ENCODE measurements at regions not wholly inside any gene's neighbourhood (a gene's known extent, or its start where the extent isn't known, plus 50 kb on each side); places are given as distances from the start of the nearest gene placed in this dataset.

GRCh38 chr10:118116362-118116714 is 69.6 kb upstream of the RAB11FIP2 start:
- no peak overlapping the region for H3K27ac ChIP-seq (ENCODE audit: extremely low read depth, low read depth, low read length)
- H2AFZ ChIP-seq (ENCODE audit: low read depth, low read length) = no peak overlapping the region
- H3K9me1 ChIP-seq (ENCODE audit: control insufficient read depth, insufficient read depth, low read length) = no peaks in the 10 kb centered on the region
- no peaks in the 10 kb centered on the region for H4K20me1 ChIP-seq (replicated peaks; ENCODE audit: control insufficient read depth, insufficient read depth, low read length)
- no peak overlapping the region for H3K4me2 ChIP-seq (ENCODE audit: insufficient read depth, low read length)
- peaks cover 2 to 6% of the 10 kb centered on the region in 2 experiments; a peak in 3 of 5 replicates for H3K27me3 ChIP-seq (ENCODE audit: control insufficient read depth in 2 of 2, insufficient read depth in 2 of 2, low read length in 2 of 2)
- FAIRE-seq (no peak), ATAC-seq (no peak), DNase-seq (ENCODE audit: extremely low read depth in 1 of 4, low spot score in 3 of 4) (no peak)
- no TSS peak for BruUV-seq (replicated peaks)
- no peak overlapping the region for H3K4me3 ChIP-seq
- H3K4me1 ChIP-seq (replicated peaks in 1 of 2; ENCODE audit: control insufficient read depth in 2 of 2, insufficient read depth in 2 of 2, low read length in 2 of 2) = no peaks in the 10 kb centered on the region
- no peaks in the 10 kb centered on the region for H3K79me2 ChIP-seq (ENCODE audit: control insufficient read depth, insufficient read depth, low read length)
- H3K36me3 ChIP-seq (ENCODE audit: control insufficient read depth, insufficient read depth, low read length) = no peaks in the 10 kb centered on the region
- no peaks in the 10 kb centered on the region for H3K9me3 ChIP-seq (replicated peaks; ENCODE audit: control insufficient read depth, insufficient read depth, low read depth, low read length)
- POLR2A ChIA-PET = no interaction called here
- CTCF ChIA-PET (ENCODE audit: low intra/inter-chr PET ratio) = no interaction called here
- TF ChIP-seq ZNF280B (CRISPR knock-in tag; IDR thresholded peaks at IDR 0.05) (no peak), HBP1 (CRISPR knock-in tag; IDR thresholded peaks at IDR 0.05) (no peak), ADNP (tag; IDR thresholded peaks at IDR 0.05) (no peak), TAF7 (tag; IDR thresholded peaks at IDR 0.05) (no peak), ARID3A (IDR thresholded peaks at IDR 0.05; ENCODE audit: borderline replicate concordance, low read depth, low read length) (no peak), MNT (conservative IDR thresholded peaks at IDR 0.05) (no peak)
- H3K9ac ChIP-seq (ENCODE audit: insufficient read depth in 1 of 2, low read depth in 2 of 2, low read length in 2 of 2) = no peak overlapping the region
- 12% methylated on average over 6 of the region's 6 CpGs for WGBS (ENCODE audit: insufficient coverage, low coverage, missing lambda C conversion rate)
- in situ Hi-C loops (cut with MboI) (no loop called here), intact Hi-C loops (cut with micrococcal nuclease) (no loop called here)
